IMR-90 (cell line): ENCODE measurements at regions not wholly inside any gene's neighbourhood (a gene's known extent, or its start where the extent isn't known, plus 50 kb on each side); places are given as distances from the start of the nearest gene placed in this dataset.

Experiments
- ATAC-seq: fragments of 200-7000 bp; cut with Tn5 transposase; 2 replicates; pipeline ENCODE4 v1.9.1; 2020; ENCODE audit warnings: low read depth, mild to moderate bottlenecking, moderate library complexity
- BruUV-seq: library from RNA; stranded (reverse); fragments of 400-500 nt; replicated peaks from 2 replicates; lab custom pipeline; 2021; lab: Mats Ljungman, UMichigan
- CTCF ChIA-PET: fragments of 300-600 bp; formaldehyde crosslinking; extraction: SDS; loops from one replicate; lab custom pipeline; 2021; ENCODE audit warnings: antibody characterized with exemption; lab: Yijun Ruan, JAX
- POLR2A ChIA-PET: fragments of 300-600 bp; sonication (Branson Sonifier 250); formaldehyde crosslinking; loops from one replicate; lab custom pipeline; 2022; ENCODE audit warnings: antibody characterized with exemption; ENCODE audit not compliant: unreplicated experiment; lab: Charles Lee
- DNase-seq: peaks from one replicate; pipeline ENCODE4 v3.0.0; 2013
- H2AFZ ChIP-seq: replicated peaks from 2 replicates; pipeline ENCODE3; 2013; ENCODE audit warnings: low read length, mild to moderate bottlenecking; ENCODE audit not compliant: poor library complexity
- H2AK5ac ChIP-seq: 2 replicates; pipeline ENCODE4 v1.6.1; 2013; ENCODE audit warnings: low read depth, low read length, inconsistent platforms
- H2AK9ac ChIP-seq: replicated peaks from 2 replicates; pipeline ENCODE3; 2013; ENCODE audit warnings: mild to moderate bottlenecking, low read depth, low read length, moderate library complexity; ENCODE audit not compliant: poor library complexity
- H2BK120ac ChIP-seq: 2 replicates; pipeline ENCODE4 v1.6.1; 2013; ENCODE audit warnings: low read depth, low read length, inconsistent platforms
- H2BK15ac ChIP-seq: 3 replicates; pipeline ENCODE4 v1.6.1; 2013; ENCODE audit warnings: low read depth, low read length, inconsistent platforms
- H2BK20ac ChIP-seq: 2 replicates; pipeline ENCODE4 v1.6.1; 2013; ENCODE audit warnings: low read depth, mild to moderate bottlenecking, inconsistent platforms, low read length, moderate library complexity
- H2BK5ac ChIP-seq: 2 replicates; pipeline ENCODE4 v1.6.1; 2013; ENCODE audit warnings: mild to moderate bottlenecking, low read depth, low read length, inconsistent platforms; ENCODE audit not compliant: poor library complexity, severe bottlenecking
- H3K14ac ChIP-seq: replicated peaks from 2 replicates; pipeline ENCODE4 v1.6.1; 2013; ENCODE audit warnings: low read depth, low read length, inconsistent platforms
- H3K18ac ChIP-seq: 2 replicates; pipeline ENCODE4 v1.6.1; 2013; ENCODE audit warnings: low read depth, low read length, control low read depth
- H3K23ac ChIP-seq: 2 replicates; pipeline ENCODE4 v1.6.1; 2013; ENCODE audit warnings: low read depth, low read length, inconsistent platforms
- H3K27ac ChIP-seq: 2 replicates; pipeline ENCODE4 v1.5.1; 2013; ENCODE audit warnings: mild to moderate bottlenecking, control low read depth, low read length; ENCODE audit not compliant: insufficient read depth
- H3K27me3 ChIP-seq: 2 replicates; pipeline ENCODE4 v1.6.1; 2013; ENCODE audit warnings: low read length; ENCODE audit not compliant: control insufficient read depth, insufficient read depth
- H3K36me3 ChIP-seq: 2 replicates; pipeline ENCODE4 v1.6.1; 2013; ENCODE audit warnings: low read length, mixed read lengths; ENCODE audit not compliant: control insufficient read depth, insufficient read depth
- H3K4ac ChIP-seq: 2 replicates; pipeline ENCODE4 v1.6.1; 2013; ENCODE audit warnings: low read depth, low read length, inconsistent platforms
- H3K4me1 ChIP-seq: 2 replicates; pipeline ENCODE4 v1.6.1; 2013; ENCODE audit warnings: low read length, mixed read lengths; ENCODE audit not compliant: control insufficient read depth, insufficient read depth
- H3K4me2 ChIP-seq: 2 replicates; pipeline ENCODE4 v1.6.1; 2013; ENCODE audit warnings: low read depth, mild to moderate bottlenecking, control low read depth, low read length, moderate library complexity
- H3K4me3 ChIP-seq: 2 replicates; pipeline ENCODE4 v1.5.1; 2013; ENCODE audit warnings: low read depth, mild to moderate bottlenecking, control low read depth, low read length, moderate library complexity; ENCODE audit not compliant: insufficient read depth
- H3K56ac ChIP-seq: 2 replicates; pipeline ENCODE4 v1.6.1; 2013; ENCODE audit warnings: low read length, inconsistent platforms; ENCODE audit not compliant: insufficient read depth; ENCODE audit errors: extremely low read depth
- H3K79me1 ChIP-seq, 2 experiments: 2 replicates each; pipeline ENCODE4 v1.6.1; 2013; ENCODE audit warnings: low read length in 2 of 2, inconsistent platforms in 1 of 2, low read depth in 1 of 2
- H3K9ac ChIP-seq: 2 replicates; pipeline ENCODE4 v1.6.1; 2013; ENCODE audit warnings: low read depth, low read length, control low read depth
- H3K9me1 ChIP-seq: 2 replicates; pipeline ENCODE4 v1.6.1; 2013; ENCODE audit warnings: low read length, inconsistent platforms; ENCODE audit not compliant: insufficient read depth
- H3K9me3 ChIP-seq: 2 replicates; pipeline ENCODE4 v1.6.1; 2013; ENCODE audit warnings: low read length; ENCODE audit not compliant: control insufficient read depth, insufficient read depth
- H4K20me1 ChIP-seq: 2 replicates; pipeline ENCODE4 v1.6.1; 2013; ENCODE audit warnings: low read length, inconsistent platforms; ENCODE audit not compliant: insufficient read depth
- H4K5ac ChIP-seq: 2 replicates; pipeline ENCODE4 v1.6.1; 2013; ENCODE audit warnings: mild to moderate bottlenecking, low read depth, low read length, control low read depth
- H4K8ac ChIP-seq, 2 experiments: 2 replicates each; pipeline ENCODE4 v1.6.1; 2013; ENCODE audit warnings: low read depth in 2 of 2, low read length in 2 of 2, control low read depth in 1 of 2, inconsistent platforms in 1 of 2
- H4K91ac ChIP-seq: 2 replicates; pipeline ENCODE4 v1.6.1; 2013; ENCODE audit warnings: low read depth, low read length, inconsistent platforms; ENCODE audit not compliant: insufficient read depth
- CEBPB ChIP-seq: IDR thresholded peaks from 2 replicates; pipeline ENCODE4 v1.6.1; 2012; ENCODE audit warnings: low read depth, low read length, improper control_type of control experiment
- WGBS, 2 experiments: methylation state at CpG; one replicate each; pipeline versions ENCODE4 v1.1.5 to v1.1.7; 2013; ENCODE audit warnings: missing lambda C conversion rate in 2 of 2; ENCODE audit not compliant: insufficient read length in 1 of 2; ENCODE audit errors: extremely low coverage in 2 of 2; 5-methylcytosine and 5-hydroxymethylcytosine counted together
- dilution Hi-C: fragments of 300-500 bp; cut with HindIII; formaldehyde crosslinking; loops from one replicate; pipeline ENCODE4 v1.14.3; 2018; ENCODE audit warnings: low sequenced_read_pairs; ENCODE audit not compliant: unreplicated experiment
- in situ Hi-C: fragments of 300-500 bp; cut with MboI; formaldehyde crosslinking; loops from 3 replicates; pipeline ENCODE4 v1.14.3; 2019; ENCODE audit warnings: low sequenced_read_pairs, inconsistent platforms, mixed read lengths
- intact Hi-C: fragments of 100-400 bp; cut with micrococcal nuclease; formaldehyde crosslinking; loops from 2 replicates; pipeline ENCODE4 v1.10.0; 2022

DNA sequence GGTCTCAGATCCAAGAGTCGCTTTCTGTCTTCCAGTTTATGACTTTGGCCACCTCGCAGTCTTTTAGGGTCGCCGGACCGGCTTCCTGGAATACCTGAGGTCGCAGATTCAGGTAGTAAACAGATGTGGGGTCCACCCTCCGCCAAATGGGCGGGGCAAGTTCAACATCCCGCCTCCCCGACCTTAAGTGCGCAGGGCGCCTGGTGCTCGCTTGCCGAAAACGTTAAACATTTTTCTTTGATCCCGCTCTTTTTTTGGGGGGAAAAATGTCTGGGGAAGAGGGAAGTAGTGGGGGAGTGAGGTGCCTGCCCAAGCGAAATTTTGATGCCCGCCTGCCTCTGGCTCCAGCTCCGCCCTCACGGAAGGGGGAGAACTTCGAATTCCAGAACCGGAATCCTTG lies 73.9 kb upstream of the TBX5 start:
- 0 out of 2 replicates have a peak overlapping the region, but pooled peaks have one; percentile 64 for H2BK120ac ChIP-seq
- H3K27me3 ChIP-seq: peaks cover 28% of the 10 kb centered on the region
- peak overlapping the region; percentile 76 for H3K4me2 ChIP-seq
- peak overlapping the region; percentile 10; the same call in 1 of the 2 replicates for H3K23ac ChIP-seq
- H3K18ac ChIP-seq: no peak overlapping the region; the same call in 1 of the 2 replicates
- peak overlapping the region; percentile 43; the same call in 1 of the 2 replicates for H3K4ac ChIP-seq
- no CpG with 5 or more reads among the region's 22 CpGs for WGBS, 2 experiments
- no TSS peak for BruUV-seq
- no peak overlapping the region; the same call in 1 of the 2 replicates for H3K14ac ChIP-seq
- H3K27ac ChIP-seq: peak overlapping the region; percentile 23; the same call in 1 of the 2 replicates
- no peaks in the 10 kb centered on the region for H3K9me1 ChIP-seq
- in situ Hi-C loops: loop anchor here (5.0 kb wide), 1 partner anchor 78 kb away; no protein-coding TSS in a partner anchor
- peak overlapping the region; percentile 48; the same call in 1 of the 2 replicates for H4K91ac ChIP-seq
- DNase-seq: no peak
- ChIA-PET POLR2A (interaction anchor here (0.5 to 1.4 kb wide), 3 partner anchors 74 to 176 kb away, joined by 3 to 16 read pairs (median 3); partner anchors contain the start of gene TBX5), CTCF (interaction anchor here (0.6 to 1.0 kb wide), 5 partner anchors 20 to 1418 kb away, joined by 3 to 4 read pairs (median 3); no protein-coding TSS in a partner anchor)
- no peak overlapping the region; the same call in 1 of the 2 replicates for H2BK20ac ChIP-seq
- 0 out of 3 replicates have a peak overlapping the region, but pooled peaks have one; percentile 11 for H2BK15ac ChIP-seq
- no peaks in the 10 kb centered on the region for H3K9me3 ChIP-seq
- no peaks in the 10 kb centered on the region for H3K36me3 ChIP-seq
- H3K56ac ChIP-seq: no peak overlapping the region
- H3K4me3 ChIP-seq: peak overlapping the region; percentile 85
- H3K79me1 ChIP-seq: no peaks in the 10 kb centered on the region; a peak in 1 of 4 replicates
- H2BK5ac ChIP-seq: no peak overlapping the region
- no peak overlapping the region for H2AK5ac ChIP-seq
- intact Hi-C loops: no loop called here
- H4K5ac ChIP-seq: no peak overlapping the region
- H2AFZ ChIP-seq: peak overlapping the region; percentile 90
- no peak for TF ChIP-seq CEBPB
- dilution Hi-C loops: no loop called here
- peak overlapping the region; percentile 69 for H3K9ac ChIP-seq
- no peaks in the 10 kb centered on the region; the same call in 1 of the 2 replicates for H3K4me1 ChIP-seq
- ATAC-seq: no peak; the same call in 1 of the 2 replicates
- H4K20me1 ChIP-seq: no peaks in the 10 kb centered on the region
- H4K8ac ChIP-seq: peak overlapping the region in 1 of 2 experiments; percentile 50; a peak in 2 of 4 replicates
- H2AK9ac ChIP-seq: peak overlapping the region; percentile 11
